ENCODE measurements at regions not wholly inside any gene's neighbourhood (a gene's known extent, or its start where the extent isn't known, plus 50 kb on each side); places are given as distances from the start of the nearest gene placed in this dataset.

- TF ChIP-seq CTCF (IDR thresholded peaks at IDR 0.05) (no peak), EP300 (IDR thresholded peaks at IDR 0.05) (no peak)
Measured at GRCh38 chr17:74152591-74153455, 50.7 kb upstream of the RPL38 start.

All from tibial nerve (tissue), 4 donors.